Astrocyte (in vitro differentiated cells and primary cell): ENCODE measurements at regions not wholly inside any gene's neighbourhood (a gene's known extent, or its start where the extent isn't known, plus 50 kb on each side); places are given as distances from the start of the nearest gene placed in this dataset.

ENCODE experiments used
- DNase-seq: peaks from one replicate; pipeline ENCODE4 v3.0.0-alpha.2; 2010; ENCODE audit warnings: low read depth
- FAIRE-seq: peaks from 2 replicates; lab custom pipeline; 2011; peaks lifted over from hg19 to GRCh38; lab: Jason Lieb, UNC
- H2AFZ ChIP-seq: 2 replicates; pipeline ENCODE4 v1.6.0; 2012; ENCODE audit warnings: low read depth, low read length, inconsistent platforms
- H3K27ac ChIP-seq: 2 replicates; pipeline ENCODE4 v1.5.1; 2011; ENCODE audit warnings: low read depth, low read length, inconsistent platforms
- H3K27me3 ChIP-seq: 2 replicates; pipeline ENCODE4 v1.6.0; 2011; ENCODE audit warnings: low read length, inconsistent platforms; ENCODE audit not compliant: insufficient read depth
- H3K36me3 ChIP-seq: 2 replicates; pipeline ENCODE4 v1.5.1; 2011; ENCODE audit warnings: low read length, inconsistent platforms; ENCODE audit not compliant: insufficient read depth
- H3K4me1 ChIP-seq: 2 replicates; pipeline ENCODE4 v1.5.1; 2011; ENCODE audit warnings: low read length, inconsistent platforms; ENCODE audit not compliant: insufficient read depth
- H3K4me2 ChIP-seq: 2 replicates; pipeline ENCODE4 v1.6.0; 2012; ENCODE audit warnings: low read length, inconsistent platforms
- H3K4me3 ChIP-seq: 2 replicates; pipeline ENCODE4 v1.5.1; 2011; ENCODE audit warnings: low read depth, mild to moderate bottlenecking, low read length, inconsistent platforms; ENCODE audit not compliant: insufficient read depth
- H3K79me2 ChIP-seq: 2 replicates; pipeline ENCODE4 v1.6.0; 2012; ENCODE audit warnings: mild to moderate bottlenecking, low read length, inconsistent platforms; ENCODE audit not compliant: insufficient read depth
- H3K9ac ChIP-seq: 2 replicates; pipeline ENCODE4 v1.6.0; 2012; ENCODE audit warnings: mild to moderate bottlenecking, low read length, inconsistent platforms
- H3K9me3 ChIP-seq: 2 replicates; pipeline ENCODE4 v1.5.1; 2012; ENCODE audit warnings: low read depth, mild to moderate bottlenecking, low read length, inconsistent platforms; ENCODE audit not compliant: insufficient read depth
- H4K20me1 ChIP-seq: 2 replicates; pipeline ENCODE4 v1.6.0; 2012; ENCODE audit warnings: low read length, inconsistent platforms; ENCODE audit not compliant: insufficient read depth
- H3K27ac Mint-ChIP-seq: one replicate; pipeline ENCODE4 v1.8.0; 2021; ENCODE audit warnings: mild to moderate bottlenecking, mixed read lengths; ENCODE audit not compliant: unreplicated experiment
- H3K27me3 Mint-ChIP-seq: one replicate; pipeline ENCODE4 v1.8.0; 2021; ENCODE audit warnings: low read depth, mixed read lengths; ENCODE audit not compliant: unreplicated experiment
- H3K36me3 Mint-ChIP-seq: one replicate; pipeline ENCODE4 v1.8.0; 2021; ENCODE audit warnings: low read depth, mixed read lengths; ENCODE audit not compliant: unreplicated experiment
- H3K4me1 Mint-ChIP-seq: one replicate; pipeline ENCODE4 v1.8.0; 2021; ENCODE audit warnings: low read depth, mixed read lengths; ENCODE audit not compliant: unreplicated experiment
- H3K4me3 Mint-ChIP-seq: one replicate; pipeline ENCODE4 v1.8.0; 2021; ENCODE audit warnings: mild to moderate bottlenecking, moderate library complexity, mixed read lengths; ENCODE audit not compliant: unreplicated experiment
- H3K9me3 Mint-ChIP-seq: one replicate; pipeline ENCODE4 v1.8.0; 2021; ENCODE audit warnings: mild to moderate bottlenecking, mixed read lengths; ENCODE audit not compliant: unreplicated experiment
- EZH2 ChIP-seq: IDR thresholded peaks from 2 replicates; pipeline ENCODE4 v1.6.1; 2012; ENCODE audit warnings: mild to moderate bottlenecking, low read length, inconsistent platforms; ENCODE audit not compliant: insufficient read depth
- TF ChIP-seq, protein P1 (sequence below): IDR thresholded peaks from 2 replicates; pipeline ENCODE4 v1.5.1; 2011; ENCODE audit warnings: low read depth, mild to moderate bottlenecking, inconsistent platforms, low read length, moderate library complexity; ENCODE audit not compliant: insufficient read depth

DNA sequence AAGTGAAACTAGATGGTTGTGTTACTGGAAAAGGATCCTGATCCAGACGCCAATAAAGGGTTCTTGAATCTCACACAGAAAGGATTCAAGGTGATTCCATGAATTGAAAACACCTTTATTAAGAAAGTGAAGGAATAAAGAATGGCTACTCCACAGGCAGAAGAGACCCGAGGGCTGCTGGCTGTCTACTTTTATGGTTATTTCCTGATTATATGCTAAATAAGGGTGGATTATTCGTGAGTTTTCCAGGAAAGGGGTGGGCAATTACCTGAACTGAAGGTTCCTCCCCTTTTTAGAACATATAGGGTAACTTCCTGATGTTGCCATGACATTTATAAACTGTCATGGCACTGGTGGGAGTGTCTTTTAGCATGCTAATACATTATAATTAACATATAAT, 50.9 kb upstream of the WARS2 start:
- Histone ChIP-seq H3K79me2 (no peaks in the 10 kb centered on the region), H2AFZ (no peak overlapping the region), H3K27ac (no peak overlapping the region), H3K27me3 (no peaks in the 10 kb centered on the region), H3K9me3 (no peaks in the 10 kb centered on the region), H3K4me1 (no peaks in the 10 kb centered on the region), H3K4me3 (no peak overlapping the region), H4K20me1 (no peaks in the 10 kb centered on the region), H3K36me3 (no peaks in the 10 kb centered on the region), H3K4me2 (no peak overlapping the region), H3K9ac (no peak overlapping the region)
- peaks cover 2% of the 10 kb centered on the region for H3K9me3 Mint-ChIP-seq
- H3K36me3 Mint-ChIP-seq, result no peaks in the 10 kb centered on the region
- no peaks in the 10 kb centered on the region for H3K27me3 Mint-ChIP-seq
- FAIRE-seq (no peak), DNase-seq (no peak)
- no peak overlapping the region for H3K4me3 Mint-ChIP-seq
- no peaks in the 10 kb centered on the region for H3K4me1 Mint-ChIP-seq
- TF ChIP-seq EZH2, result no peak
- TF ChIP-seq, protein P1, sequence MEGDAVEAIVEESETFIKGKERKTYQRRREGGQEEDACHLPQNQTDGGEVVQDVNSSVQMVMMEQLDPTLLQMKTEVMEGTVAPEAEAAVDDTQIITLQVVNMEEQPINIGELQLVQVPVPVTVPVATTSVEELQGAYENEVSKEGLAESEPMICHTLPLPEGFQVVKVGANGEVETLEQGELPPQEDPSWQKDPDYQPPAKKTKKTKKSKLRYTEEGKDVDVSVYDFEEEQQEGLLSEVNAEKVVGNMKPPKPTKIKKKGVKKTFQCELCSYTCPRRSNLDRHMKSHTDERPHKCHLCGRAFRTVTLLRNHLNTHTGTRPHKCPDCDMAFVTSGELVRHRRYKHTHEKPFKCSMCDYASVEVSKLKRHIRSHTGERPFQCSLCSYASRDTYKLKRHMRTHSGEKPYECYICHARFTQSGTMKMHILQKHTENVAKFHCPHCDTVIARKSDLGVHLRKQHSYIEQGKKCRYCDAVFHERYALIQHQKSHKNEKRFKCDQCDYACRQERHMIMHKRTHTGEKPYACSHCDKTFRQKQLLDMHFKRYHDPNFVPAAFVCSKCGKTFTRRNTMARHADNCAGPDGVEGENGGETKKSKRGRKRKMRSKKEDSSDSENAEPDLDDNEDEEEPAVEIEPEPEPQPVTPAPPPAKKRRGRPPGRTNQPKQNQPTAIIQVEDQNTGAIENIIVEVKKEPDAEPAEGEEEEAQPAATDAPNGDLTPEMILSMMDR, result no peak
- H3K27ac Mint-ChIP-seq, result no peak overlapping the region

DNA sequence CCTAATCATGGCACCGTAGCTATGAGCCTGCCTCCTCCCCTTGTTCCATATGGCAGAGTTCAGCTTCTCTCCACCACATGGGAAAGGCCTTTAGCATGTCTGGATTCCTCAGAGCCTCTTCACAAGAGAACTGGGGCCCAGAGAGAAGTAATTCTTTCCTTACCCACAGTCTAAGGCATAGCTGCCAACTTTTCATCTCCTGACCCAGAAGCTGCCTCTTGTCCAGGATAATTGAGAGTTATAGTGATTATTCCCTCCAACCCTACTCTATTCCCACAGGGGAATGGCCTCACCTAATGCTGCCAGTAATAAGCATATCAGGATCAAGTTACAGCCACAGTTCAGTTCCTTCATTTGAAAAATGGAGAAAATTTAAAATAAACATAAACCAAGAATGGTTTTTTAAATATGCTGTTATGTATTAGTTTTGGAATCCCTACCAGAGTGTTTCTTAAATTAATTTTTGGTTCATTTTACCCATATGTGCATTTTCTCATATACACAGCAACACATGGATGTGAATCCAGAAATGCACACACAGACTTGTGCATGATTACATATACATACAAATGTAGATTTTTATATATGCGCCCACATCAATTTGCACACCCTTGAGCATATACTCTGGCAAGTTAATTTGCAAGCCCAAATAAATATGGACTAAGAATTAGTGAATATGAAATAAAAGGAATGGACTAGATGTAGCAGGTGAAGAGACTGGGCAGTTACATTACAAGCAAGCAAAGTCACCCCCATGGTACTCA, 63.9 kb upstream of the WARS2 start:
- H3K4me1 Mint-ChIP-seq, result no peaks in the 10 kb centered on the region
- H3K9ac ChIP-seq, result no peak overlapping the region
- H3K27me3 ChIP-seq, result no peaks in the 10 kb centered on the region
- no peaks in the 10 kb centered on the region for H3K27me3 Mint-ChIP-seq
- no peak overlapping the region for H3K4me2 ChIP-seq
- no peaks in the 10 kb centered on the region for H3K4me1 ChIP-seq
- H3K27ac ChIP-seq, result no peak overlapping the region
- no peak overlapping the region for H3K27ac Mint-ChIP-seq
- H3K36me3 Mint-ChIP-seq, result peaks cover 3% of the 10 kb centered on the region
- H3K4me3 ChIP-seq, result no peak overlapping the region
- no peaks in the 10 kb centered on the region for H3K36me3 ChIP-seq
- H2AFZ ChIP-seq, result no peak overlapping the region
- TF ChIP-seq, protein P1, result no peak
- TF ChIP-seq EZH2, result no peak
- H4K20me1 ChIP-seq, result no peaks in the 10 kb centered on the region
- no peak overlapping the region for H3K4me3 Mint-ChIP-seq
- peaks cover 2% of the 10 kb centered on the region for H3K9me3 Mint-ChIP-seq
- FAIRE-seq (no peak), DNase-seq (no peak)
- H3K79me2 ChIP-seq, result no peaks in the 10 kb centered on the region
- no peaks in the 10 kb centered on the region for H3K9me3 ChIP-seq

DNA sequence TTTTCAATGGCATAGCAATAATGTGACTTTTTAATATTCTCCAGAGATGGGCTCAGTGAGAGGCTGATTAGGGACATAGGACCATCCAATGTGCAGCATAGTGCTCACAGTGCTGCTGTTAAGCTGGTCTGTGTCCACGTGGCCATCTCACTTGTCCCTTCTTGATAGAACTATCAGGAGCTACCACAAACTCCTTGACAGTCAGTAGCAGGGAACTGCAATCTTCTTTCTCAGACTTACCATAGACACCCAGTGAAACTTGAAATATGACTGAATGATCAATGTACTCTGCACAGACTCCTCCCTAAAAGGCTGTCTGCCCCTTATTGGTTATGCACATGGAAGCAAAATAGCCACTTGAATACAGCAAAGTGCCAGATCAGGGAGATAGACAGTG, 64.5 kb upstream of the WARS2 start:
- TF ChIP-seq, protein P1, result no peak
- TF ChIP-seq EZH2, result no peak
- H3K4me3 ChIP-seq, result no peak overlapping the region
- Mint-ChIP-seq H3K27ac (no peak overlapping the region), H3K27me3 (no peaks in the 10 kb centered on the region), H3K4me1 (no peaks in the 10 kb centered on the region), H3K9me3 (peaks cover 2% of the 10 kb centered on the region), H3K36me3 (peaks cover 3% of the 10 kb centered on the region), H3K4me3 (no peak overlapping the region)
- H3K27me3 ChIP-seq, result no peaks in the 10 kb centered on the region
- H3K4me2 ChIP-seq, result no peak overlapping the region
- no peaks in the 10 kb centered on the region for H3K79me2 ChIP-seq
- no peaks in the 10 kb centered on the region for H3K36me3 ChIP-seq
- no peaks in the 10 kb centered on the region for H3K9me3 ChIP-seq
- H2AFZ ChIP-seq, result no peak overlapping the region
- H3K27ac ChIP-seq, result no peak overlapping the region
- H4K20me1 ChIP-seq, result no peaks in the 10 kb centered on the region
- no peak for FAIRE-seq
- DNase-seq, result no peak
- H3K4me1 ChIP-seq, result no peaks in the 10 kb centered on the region
- H3K9ac ChIP-seq, result no peak overlapping the region
